ENCODE measurements at regions not wholly inside any gene's neighbourhood (a gene's known extent, or its start where the extent isn't known, plus 50 kb on each side); places are given as distances from the start of the nearest gene placed in this dataset.
"Not testable (repeated sequence)": the region's sequence is repeated elsewhere in the genome, so short reads cannot be mapped to it uniquely, and the experiment has no call there.

DNA sequence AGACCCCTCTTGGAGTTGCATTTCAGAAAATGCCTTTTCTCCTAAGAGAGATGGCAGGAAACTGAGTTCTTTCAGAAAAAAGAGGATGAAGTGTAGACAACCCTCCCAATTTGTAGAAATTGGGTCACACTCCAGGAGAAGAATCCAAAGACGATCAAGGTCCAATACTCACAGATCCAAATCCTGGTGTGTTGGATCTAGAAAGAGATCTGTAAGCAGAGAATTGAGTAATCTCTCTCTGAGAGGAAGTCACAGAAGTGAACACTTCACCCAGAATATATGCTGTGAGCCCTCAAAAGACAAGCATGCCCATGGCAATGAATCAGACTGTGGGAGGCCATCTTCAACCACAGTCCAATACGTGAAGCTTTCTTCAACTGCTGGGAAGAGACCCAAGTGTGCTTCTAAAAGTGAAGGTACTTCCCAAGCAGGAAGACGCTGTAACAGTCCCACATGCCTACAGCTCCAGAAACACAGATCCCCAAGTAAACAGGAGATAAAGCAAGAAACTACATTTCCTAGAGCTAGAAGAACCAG, 182.7 kb downstream of the SMC2 start:
- no peak for DNase-seq

GRCh38 chr9:104278929-104279496, 184.9 kb downstream of the SMC2 start:
- no peak for DNase-seq

DNA sequence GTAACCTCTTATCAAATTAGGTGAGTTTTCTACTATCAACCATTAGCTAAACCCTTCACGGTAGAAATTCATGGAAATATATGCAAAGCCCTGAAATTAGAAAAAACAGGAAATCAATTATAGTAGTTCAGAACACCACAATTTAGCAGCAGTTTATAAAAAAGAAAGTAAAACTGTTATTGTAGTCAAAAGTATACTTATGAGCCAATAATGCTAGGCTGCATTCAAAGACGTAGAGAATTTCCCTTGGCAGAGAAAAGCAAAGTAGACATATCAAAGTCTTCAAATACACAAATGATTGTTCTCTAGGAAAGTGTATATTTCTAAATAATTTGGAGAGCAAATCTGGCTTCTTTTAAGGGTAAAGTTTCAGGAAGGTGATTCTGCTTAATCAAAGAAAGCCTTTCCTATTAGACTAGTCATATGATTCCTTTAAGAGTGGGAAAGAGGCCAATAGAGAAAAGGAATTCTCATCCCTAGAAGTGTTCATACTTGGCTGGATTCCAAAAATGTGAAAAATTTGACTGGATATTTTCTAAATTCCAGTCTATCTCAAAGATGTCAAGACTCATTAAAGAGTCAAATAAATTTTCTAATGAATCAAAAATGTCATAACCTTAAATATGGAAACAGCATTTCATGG, 185.5 kb downstream of the SMC2 start:
- DNase-seq = peak; percentile 57

DNA sequence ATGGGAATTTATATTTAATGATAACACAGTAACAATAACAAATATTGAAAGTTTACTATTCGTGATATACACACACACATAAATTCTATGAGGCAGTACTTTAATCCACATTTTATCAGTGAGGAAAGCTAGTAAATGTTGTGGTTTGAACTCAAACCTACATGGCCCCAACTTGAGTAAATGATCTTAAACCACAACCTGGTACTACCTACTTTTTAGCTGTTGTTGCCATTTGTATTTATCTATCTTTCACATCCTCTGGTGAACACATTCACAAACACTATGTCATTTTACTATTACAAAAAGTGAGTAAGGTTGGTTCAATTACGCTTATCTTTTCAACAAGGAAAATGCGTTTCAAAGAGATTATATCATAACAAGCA, 186.1 kb downstream of the SMC2 start:
- peak; percentile 8 for DNase-seq

DNA sequence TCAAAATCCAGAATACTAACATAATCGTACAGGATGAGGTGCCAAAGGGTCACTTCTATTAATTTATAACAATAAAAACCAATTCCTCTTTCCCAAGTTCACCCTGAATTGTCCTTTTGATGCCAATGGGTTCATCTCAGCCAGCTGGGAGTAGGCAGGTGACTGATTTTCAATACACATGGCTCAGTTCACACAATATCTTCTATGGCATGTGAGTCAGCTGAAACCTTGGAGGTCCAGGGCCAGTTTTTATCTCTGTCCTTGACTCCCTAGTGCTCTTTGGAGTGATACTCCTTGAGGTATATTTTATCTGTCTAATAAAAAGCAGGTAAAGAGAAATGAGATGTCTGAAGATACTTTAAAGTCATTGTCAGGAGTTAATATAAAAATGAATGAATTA, 186.6 kb downstream of the SMC2 start:
- no peak for DNase-seq

DNA sequence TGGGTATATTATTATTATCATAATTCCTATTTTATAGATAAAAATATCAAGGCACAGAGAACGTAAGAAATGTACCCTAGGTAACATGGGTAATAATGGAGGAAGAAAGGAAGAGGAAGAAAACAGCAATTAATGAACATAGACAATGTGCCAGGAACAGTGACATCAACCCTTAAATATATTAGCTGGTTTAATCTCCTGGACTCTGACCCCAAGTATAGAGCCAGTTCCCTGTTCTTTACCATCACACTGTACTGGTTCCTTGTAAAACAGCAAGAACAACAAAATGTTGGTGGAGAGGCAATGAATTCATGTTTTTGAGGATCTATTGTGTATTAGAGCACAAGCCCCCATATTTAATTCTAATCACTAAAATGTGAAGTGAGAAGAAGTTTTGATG, 192.1 kb downstream of the SMC2 start:
- no peak for DNase-seq

- no peak for DNase-seq
Measured at GRCh38 chr9:104286799-104287198, 192.7 kb downstream of the SMC2 start.

DNA sequence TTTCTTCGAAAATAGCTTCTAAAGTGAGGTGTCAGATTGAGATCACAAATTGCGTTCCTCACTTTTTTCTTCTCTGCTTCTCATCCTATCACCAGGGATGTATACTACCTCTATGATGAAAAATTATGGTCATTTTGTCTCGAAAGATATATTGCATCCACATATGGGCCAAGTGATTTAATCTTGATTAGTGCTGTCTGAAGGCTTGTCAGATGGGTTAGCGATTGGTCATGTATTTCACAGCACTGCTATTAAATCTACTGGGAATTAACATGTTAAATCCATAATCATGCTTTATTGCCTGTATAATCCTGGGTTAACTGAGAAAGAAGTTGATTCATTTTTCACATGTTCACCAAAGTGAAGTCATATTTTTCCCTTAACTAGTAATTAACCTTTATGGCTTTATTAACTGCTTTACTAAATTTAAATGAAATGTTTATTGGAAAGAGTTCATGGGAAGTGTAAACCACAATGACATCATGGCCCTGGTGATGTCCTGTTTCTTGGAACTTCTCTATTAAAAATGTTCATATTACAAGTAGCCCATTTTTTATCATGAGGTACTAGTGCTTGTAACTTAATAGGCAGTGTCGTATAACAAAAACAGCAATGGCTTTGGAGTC, 193.3 kb downstream of the SMC2 start:
- DNase-seq = no peak

GRCh38 chr9:104293877-104294276, 199.8 kb downstream of the SMC2 start:
- DNase-seq = no peak

- no peak for DNase-seq
Measured at GRCh38 chr9:104300124-104300523, 203.9 kb upstream of the OR13F1 start.

DNA sequence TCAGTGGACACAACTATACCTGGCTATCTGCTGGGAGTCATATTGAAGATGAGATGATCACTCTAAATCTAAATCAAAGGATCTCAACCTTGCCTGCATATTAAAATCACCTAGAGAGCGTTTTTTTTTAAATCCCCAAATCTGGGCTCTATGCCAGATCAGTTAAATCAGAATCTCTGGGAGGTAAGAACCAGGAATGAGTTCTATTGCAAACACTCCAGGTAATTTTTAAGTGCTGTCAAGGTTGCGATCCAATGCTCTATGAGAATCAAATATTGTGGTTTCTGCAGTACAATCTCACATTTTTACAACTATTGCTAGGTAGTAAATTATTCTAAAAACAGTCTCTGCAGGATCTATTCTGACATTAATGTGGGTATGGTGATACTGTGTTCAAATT, 202.3 kb upstream of the OR13F1 start:
- DNase-seq = no peak

- no peak for DNase-seq
Measured at GRCh38 chr9:104302775-104303174, 201.3 kb upstream of the OR13F1 start.

DNA sequence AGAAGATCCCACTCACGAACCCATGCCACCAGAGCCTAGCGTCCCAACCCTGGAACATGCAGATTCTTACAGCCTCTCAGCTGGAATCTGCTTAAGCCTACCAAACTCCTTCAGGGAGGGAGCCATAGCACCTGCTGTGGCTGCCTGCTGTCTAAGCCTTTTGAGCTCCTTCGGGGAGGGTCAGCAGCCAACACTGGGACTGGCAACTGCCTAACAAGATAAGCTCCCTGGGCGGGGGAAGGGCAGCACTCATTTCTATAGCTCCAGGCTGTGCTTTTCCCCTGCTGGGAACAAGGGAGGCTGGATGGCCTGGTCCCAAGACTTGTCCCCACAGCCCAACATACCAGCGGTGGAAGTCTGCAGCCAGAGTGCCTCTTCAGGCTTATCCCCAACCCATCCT, 199.1 kb upstream of the OR13F1 start:
- no peak for DNase-seq

GRCh38 chr9:104313396-104314110, 190.5 kb upstream of the OR13F1 start:
- DNase-seq = peak; percentile 14

- DNase-seq = not testable (repeated sequence)
Measured at GRCh38 chr9:104316201-104317009, 187.7 kb upstream of the OR13F1 start.

GRCh38 chr9:104319198-104319597, 184.9 kb upstream of the OR13F1 start:
- DNase-seq = no peak

DNA sequence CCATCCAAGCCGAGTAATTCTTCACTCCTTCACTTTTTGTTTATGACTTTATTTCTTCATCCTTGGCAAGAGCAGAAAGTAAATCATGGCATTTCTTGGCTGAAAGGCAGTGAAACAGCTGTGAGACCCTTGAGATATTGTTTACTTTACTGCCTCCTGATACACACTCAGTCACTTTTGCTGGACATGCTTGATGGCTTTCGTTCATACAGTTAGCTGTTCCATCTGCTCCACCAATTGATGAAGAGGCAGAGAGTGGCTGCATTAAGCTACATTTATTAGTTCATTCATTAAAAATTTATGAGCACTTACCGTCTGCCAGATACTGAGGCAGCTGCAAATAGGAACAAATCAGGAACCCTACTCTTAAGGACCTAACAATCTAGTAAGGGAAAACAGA, 184.4 kb upstream of the OR13F1 start:
- peak; percentile 59 for DNase-seq

GRCh38 chr9:104322596-104322995, 181.5 kb upstream of the OR13F1 start:
- DNase-seq = no peak

DNA sequence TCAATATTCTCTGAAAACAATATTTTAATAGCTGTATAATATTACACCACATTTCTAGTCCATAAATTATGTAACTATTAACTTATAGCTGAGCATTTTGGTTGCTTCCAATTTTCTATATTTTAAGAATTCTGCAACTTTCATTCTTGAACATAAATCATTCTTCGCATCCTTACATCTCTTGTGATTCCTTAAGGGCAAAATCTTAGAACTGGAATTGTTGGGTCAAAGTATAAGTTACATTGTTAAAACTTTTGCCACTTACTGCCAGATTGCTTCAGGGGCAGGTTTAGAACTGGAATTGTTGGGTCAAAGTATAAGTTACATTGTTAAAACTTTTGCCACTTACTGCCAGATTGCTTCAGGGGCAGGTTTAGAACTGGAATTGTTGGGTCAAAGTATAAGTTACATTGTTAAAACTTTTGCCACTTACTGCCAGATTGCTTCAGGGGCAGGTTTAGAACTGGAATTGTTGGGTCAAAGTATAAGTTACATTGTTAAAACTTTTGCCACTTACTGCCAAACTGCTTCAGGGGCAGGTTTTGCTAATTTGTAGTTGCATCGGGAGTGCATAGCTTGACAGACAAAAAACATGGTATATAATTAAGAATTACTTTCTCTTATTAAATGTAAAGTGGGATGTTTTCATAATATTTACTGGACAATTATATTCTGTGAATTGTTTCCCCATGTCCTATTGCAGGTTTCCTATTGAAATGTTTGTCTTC, 179.9 kb upstream of the OR13F1 start:
- not testable (repeated sequence) for DNase-seq

- no peak for DNase-seq
Measured at GRCh38 chr9:104326912-104327311, 177.2 kb upstream of the OR13F1 start.

DNA sequence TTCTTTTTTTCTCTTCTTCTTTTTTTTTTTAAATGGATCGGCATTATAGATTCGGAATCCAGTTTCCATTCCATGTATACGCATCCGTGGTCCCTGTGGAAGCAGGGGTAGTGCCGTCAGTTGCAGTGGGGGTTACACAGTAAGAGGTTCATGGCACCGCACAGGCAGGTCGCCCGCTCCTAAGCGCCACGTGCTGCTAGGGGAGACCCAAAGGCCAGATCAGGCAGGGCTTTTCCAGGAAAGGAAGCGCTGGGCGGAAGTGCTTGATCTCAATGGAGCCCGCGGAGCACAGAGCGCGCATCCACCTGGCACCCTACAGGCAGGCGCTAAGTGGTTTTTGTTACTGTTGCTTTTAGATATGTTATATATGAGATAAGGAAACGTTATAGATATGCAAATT, 174.8 kb upstream of the OR13F1 start:
- DNase-seq = no peak

- no peak for DNase-seq
Measured at GRCh38 chr9:104330841-104331240, 173.2 kb upstream of the OR13F1 start.
